ENCODE measurements at regions not wholly inside any gene's neighbourhood (a gene's known extent, or its start where the extent isn't known, plus 50 kb on each side); places are given as distances from the start of the nearest gene placed in this dataset.
"Not testable (repeated sequence)": the region's sequence is repeated elsewhere in the genome, so short reads cannot be mapped to it uniquely, and the experiment has no call there.

GRCh38 chr18:21928925-21929324, 188.3 kb downstream of the MIB1 start:
- DNase-seq (ENCODE audit: low spot score), result no peak

GRCh38 chr18:21930177-21930576, 189.6 kb downstream of the MIB1 start:
- DNase-seq (ENCODE audit: low spot score), result no peak

GRCh38 chr18:21933931-21934765, 193.6 kb downstream of the MIB1 start:
- DNase-seq (ENCODE audit: low spot score), result no peak

- no peak for DNase-seq (ENCODE audit: low spot score)
Observed at GRCh38 chr18:21934766-21935015, 194.1 kb downstream of the MIB1 start.

- no peak for DNase-seq (ENCODE audit: low spot score)
Observed at GRCh38 chr18:21943456-21943855, 202.9 kb downstream of the MIB1 start.

GRCh38 chr18:21949326-21950015, 208.9 kb downstream of the MIB1 start:
- no peak for DNase-seq (ENCODE audit: low spot score)

GRCh38 chr18:21955757-21956652, 213.4 kb upstream of the GATA6 start:
- DNase-seq (ENCODE audit: low spot score), result peak; percentile 85

GRCh38 chr18:21958263-21958662, 211.1 kb upstream of the GATA6 start:
- no peak for DNase-seq (ENCODE audit: low spot score)

- DNase-seq (ENCODE audit: low spot score), result no peak
Observed at GRCh38 chr18:21958707-21959450, 210.5 kb upstream of the GATA6 start.

GRCh38 chr18:21960189-21960588, 209.2 kb upstream of the GATA6 start:
- peak; percentile 14 for DNase-seq (ENCODE audit: low spot score)

- no peak for DNase-seq (ENCODE audit: low spot score)
Observed at GRCh38 chr18:21963336-21963735, 206.1 kb upstream of the GATA6 start.

GRCh38 chr18:21968338-21968737, 201.1 kb upstream of the GATA6 start:
- DNase-seq (ENCODE audit: low spot score), result no peak

- DNase-seq (ENCODE audit: low spot score), result no peak
Observed at GRCh38 chr18:21972281-21972680, 197.1 kb upstream of the GATA6 start.

- DNase-seq (ENCODE audit: low spot score), result not testable (repeated sequence)
Observed at GRCh38 chr18:21975954-21976353, 193.4 kb upstream of the GATA6 start.

GRCh38 chr18:21978546-21979170, 190.7 kb upstream of the GATA6 start:
- no peak for DNase-seq (ENCODE audit: low spot score)

- no peak for DNase-seq (ENCODE audit: low spot score)
Observed at GRCh38 chr18:21979171-21979560, 190.2 kb upstream of the GATA6 start.

- no peak for DNase-seq (ENCODE audit: low spot score)
Observed at GRCh38 chr18:21979759-21980158, 189.6 kb upstream of the GATA6 start.

GRCh38 chr18:21980744-21981143, 188.6 kb upstream of the GATA6 start:
- no peak for DNase-seq (ENCODE audit: low spot score)

GRCh38 chr18:21981489-21981888, 187.9 kb upstream of the GATA6 start:
- not testable (repeated sequence) for DNase-seq (ENCODE audit: low spot score)

GRCh38 chr18:21991081-21991534, 178.3 kb upstream of the GATA6 start:
- DNase-seq (ENCODE audit: low spot score), result no peak

GRCh38 chr18:21991886-21992285, 177.5 kb upstream of the GATA6 start:
- no peak for DNase-seq (ENCODE audit: low spot score)

Data from AG08395 (cell line).